Lower lobe of right lung (tissue), 2 donors: ENCODE measurements at regions not wholly inside any gene's neighbourhood (a gene's known extent, or its start where the extent isn't known, plus 50 kb on each side); places are given as distances from the start of the nearest gene placed in this dataset.

ENCODE experiments used
- ATAC-seq, 2 donors: fragments of 200-7000 bp; cut with Tn5 transposase; one replicate each; pipeline ENCODE4 v1.9.1; 2020 to 2022; ENCODE audit warnings: mild to moderate bottlenecking in 2 of 2, moderate library complexity in 2 of 2
- DNase-seq: peaks from one replicate; pipeline ENCODE4 v3.0.0-alpha.2; 2020
- H3K27ac ChIP-seq: fragments of 200-600 bp; one replicate; pipeline ENCODE4 v1.8.0; 2022
- H3K27me3 ChIP-seq: fragments of 200-600 bp; one replicate; pipeline ENCODE4 v1.8.0; 2022; ENCODE audit warnings: low read depth
- H3K36me3 ChIP-seq: fragments of 200-600 bp; one replicate; pipeline ENCODE4 v1.8.0; 2022; ENCODE audit warnings: mild to moderate bottlenecking
- H3K4me1 ChIP-seq: fragments of 200-600 bp; one replicate; pipeline ENCODE4 v1.8.0; 2022
- H3K4me3 ChIP-seq: fragments of 200-600 bp; one replicate; pipeline ENCODE4 v1.8.0; 2022; ENCODE audit warnings: mild to moderate bottlenecking
- H3K9me3 ChIP-seq: fragments of 200-600 bp; one replicate; pipeline ENCODE4 v1.8.0; 2022
- intact Hi-C: fragments of 100-400 bp; cut with DNase I; formaldehyde crosslinking; loops from one replicate; pipeline ENCODE4 v1.11.0; 2022
- TF ChIP-seq, protein P1 (sequence below): fragments of 200-600 bp; IDR thresholded peaks from one replicate; pipeline ENCODE4 v1.8.0; 2022; ENCODE audit warnings: antibody characterized with exemption, mild to moderate bottlenecking
- donor health status: DM: no; HTN: yes; CAD: no; lungs with severe emphysema.

DNA sequence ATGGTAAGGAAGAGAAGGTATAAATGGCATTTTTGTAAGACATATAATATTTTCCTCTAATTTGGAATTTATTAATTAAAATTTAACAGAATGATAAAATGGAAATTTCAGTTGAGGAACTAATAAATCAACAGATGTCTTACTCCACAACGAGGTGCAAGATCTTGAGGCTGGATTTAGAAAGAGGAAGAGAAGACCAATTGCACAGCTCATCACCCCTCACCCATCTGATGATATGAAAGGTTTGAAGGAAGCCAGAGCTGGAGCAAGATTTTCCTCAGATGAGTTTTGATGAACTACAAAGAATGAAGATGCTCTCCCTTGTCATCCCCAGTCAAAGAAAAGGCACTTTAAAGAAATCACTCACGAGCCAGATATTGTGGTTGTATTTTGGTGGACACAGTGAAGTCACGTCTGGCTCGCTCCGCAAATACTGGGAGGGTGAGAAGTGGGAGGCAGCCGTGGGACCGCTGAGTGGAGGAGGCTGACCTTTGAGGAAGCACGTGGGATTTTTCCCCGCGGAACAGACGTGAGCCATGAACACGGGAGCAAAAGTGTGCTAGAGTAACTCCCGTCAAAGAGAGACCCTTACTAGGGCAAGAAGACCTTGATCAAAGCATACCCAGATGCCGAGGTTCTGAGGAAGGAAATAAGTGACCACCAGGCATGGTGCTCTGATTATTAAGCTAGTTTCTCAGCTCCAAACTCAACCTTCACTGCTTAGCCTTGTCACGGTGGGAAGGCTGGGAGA, 511.4 kb downstream of the RNF144A start:
- peaks cover 7% of the 10 kb centered on the region for H3K27me3 ChIP-seq
- intact Hi-C loops: no loop called here
- H3K36me3 ChIP-seq: no peaks in the 10 kb centered on the region
- no peak overlapping the region for H3K27ac ChIP-seq
- DNase-seq (no peak), ATAC-seq (no peak)
- TF ChIP-seq, protein P1, sequence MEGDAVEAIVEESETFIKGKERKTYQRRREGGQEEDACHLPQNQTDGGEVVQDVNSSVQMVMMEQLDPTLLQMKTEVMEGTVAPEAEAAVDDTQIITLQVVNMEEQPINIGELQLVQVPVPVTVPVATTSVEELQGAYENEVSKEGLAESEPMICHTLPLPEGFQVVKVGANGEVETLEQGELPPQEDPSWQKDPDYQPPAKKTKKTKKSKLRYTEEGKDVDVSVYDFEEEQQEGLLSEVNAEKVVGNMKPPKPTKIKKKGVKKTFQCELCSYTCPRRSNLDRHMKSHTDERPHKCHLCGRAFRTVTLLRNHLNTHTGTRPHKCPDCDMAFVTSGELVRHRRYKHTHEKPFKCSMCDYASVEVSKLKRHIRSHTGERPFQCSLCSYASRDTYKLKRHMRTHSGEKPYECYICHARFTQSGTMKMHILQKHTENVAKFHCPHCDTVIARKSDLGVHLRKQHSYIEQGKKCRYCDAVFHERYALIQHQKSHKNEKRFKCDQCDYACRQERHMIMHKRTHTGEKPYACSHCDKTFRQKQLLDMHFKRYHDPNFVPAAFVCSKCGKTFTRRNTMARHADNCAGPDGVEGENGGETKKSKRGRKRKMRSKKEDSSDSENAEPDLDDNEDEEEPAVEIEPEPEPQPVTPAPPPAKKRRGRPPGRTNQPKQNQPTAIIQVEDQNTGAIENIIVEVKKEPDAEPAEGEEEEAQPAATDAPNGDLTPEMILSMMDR: no peak
- H3K4me1 ChIP-seq: peaks cover 20% of the 10 kb centered on the region
- peaks cover 5% of the 10 kb centered on the region for H3K9me3 ChIP-seq
- H3K4me3 ChIP-seq: no peak overlapping the region

DNA sequence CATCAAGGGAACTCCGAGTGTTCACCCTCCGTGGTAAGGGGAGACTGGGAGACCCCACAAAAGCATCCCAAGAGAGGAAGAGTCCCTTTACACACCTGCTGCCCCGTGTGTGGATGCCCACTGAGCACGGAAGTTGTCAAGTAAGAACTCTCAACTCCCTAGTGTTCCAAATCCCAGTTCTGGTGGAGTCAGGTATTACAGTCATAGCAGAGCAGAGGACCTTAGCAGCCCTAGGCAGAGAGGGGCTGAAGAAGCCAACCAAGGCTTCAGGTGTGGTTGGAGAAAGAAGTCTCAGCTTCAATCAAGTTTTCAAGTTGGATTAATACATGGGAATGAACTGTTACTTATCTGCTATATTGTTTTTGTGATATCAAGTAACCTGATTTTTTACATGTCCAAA, 512.5 kb downstream of the RNF144A start:
- DNase-seq (no peak), ATAC-seq (no peak)
- Histone ChIP-seq H3K36me3 (no peaks in the 10 kb centered on the region), H3K4me3 (no peak overlapping the region), H3K4me1 (peaks cover 20% of the 10 kb centered on the region), H3K27me3 (peaks cover 7% of the 10 kb centered on the region), H3K9me3 (peaks cover 5% of the 10 kb centered on the region), H3K27ac (no peak overlapping the region)
- TF ChIP-seq, protein P1: no peak
- intact Hi-C loops: no loop called here

- Histone ChIP-seq H3K4me3 (peak overlapping the region; percentile 52), H3K4me1 (peaks cover 20% of the 10 kb centered on the region), H3K9me3 (peaks cover 5% of the 10 kb centered on the region), H3K27ac (peak overlapping the region; percentile 74), H3K27me3 (peaks cover 7% of the 10 kb centered on the region), H3K36me3 (no peaks in the 10 kb centered on the region)
- peak in 1 of 2 donors; percentile 42 for ATAC-seq
- TF ChIP-seq, protein P1: no peak
- DNase-seq: no peak
- intact Hi-C loops: no loop called here
Measured at GRCh38 chr2:7430421-7430868, 513.2 kb downstream of the RNF144A start.

- TF ChIP-seq, protein P1: no peak
- no peaks in the 10 kb centered on the region for H3K36me3 ChIP-seq
- peaks cover 7% of the 10 kb centered on the region for H3K27me3 ChIP-seq
- DNase-seq (peak; percentile 87), ATAC-seq (peak; percentile 90)
- H3K4me1 ChIP-seq: peaks cover 20% of the 10 kb centered on the region
- intact Hi-C loops: no loop called here
- H3K4me3 ChIP-seq: peak overlapping the region; percentile 52
- H3K27ac ChIP-seq: peak overlapping the region; percentile 74
- peaks cover 5% of the 10 kb centered on the region for H3K9me3 ChIP-seq
Measured at GRCh38 chr2:7430869-7431641, 513.8 kb downstream of the RNF144A start.

- Histone ChIP-seq H3K27ac (no peak overlapping the region), H3K4me1 (peaks cover 17% of the 10 kb centered on the region), H3K36me3 (no peaks in the 10 kb centered on the region), H3K27me3 (peaks cover 7% of the 10 kb centered on the region), H3K4me3 (no peak overlapping the region), H3K9me3 (peaks cover 5% of the 10 kb centered on the region)
- TF ChIP-seq, protein P1: no peak
- ATAC-seq: no peak
- DNase-seq: no peak
- intact Hi-C loops: no loop called here
Measured at GRCh38 chr2:7432436-7432835, 515.2 kb downstream of the RNF144A start.
